Hepatocyte (in vitro differentiated cells): ENCODE measurements at regions not wholly inside any gene's neighbourhood (a gene's known extent, or its start where the extent isn't known, plus 50 kb on each side); places are given as distances from the start of the nearest gene placed in this dataset.

Experiments used
- CTCF ChIP-seq: fragments of 200-600 bp; sonication (generic); IDR thresholded peaks from 2 replicates; pipeline ENCODE4 v1.5.1; 2016; ENCODE audit warnings: antibody characterized with exemption, mild to moderate bottlenecking; ENCODE audit not compliant: poor library complexity
- EZH2 ChIP-seq: fragments of 200-600 bp; sonication (generic); IDR thresholded peaks from 2 replicates; pipeline ENCODE4 v1.6.1; 2016; ENCODE audit warnings: antibody characterized with exemption, mild to moderate bottlenecking, borderline replicate concordance
- EZH2phosphoT487 ChIP-seq: fragments of 200-600 bp; sonication (generic); IDR thresholded peaks from one replicate; pipeline ENCODE4 v1.6.1; 2018; ENCODE audit warnings: antibody characterized with exemption, mild to moderate bottlenecking, low read depth, moderate library complexity; ENCODE audit not compliant: unreplicated experiment, severe bottlenecking

GRCh38 chr10:130954326-130954905 is 357.1 kb downstream of the TCERG1L start:
- TF ChIP-seq CTCF, result no peak
- no peak for TF ChIP-seq EZH2
- no peak for TF ChIP-seq EZH2phosphoT487
